GM13976 (cell line): ENCODE measurements at regions not wholly inside any gene's neighbourhood (a gene's known extent, or its start where the extent isn't known, plus 50 kb on each side); places are given as distances from the start of the nearest gene placed in this dataset.

Experiments
- DNase-seq: peaks from one replicate; pipeline ENCODE4 v3.0.0; 2012; ENCODE audit warnings: low spot score
- CTCF ChIP-seq: IDR thresholded peaks from 2 replicates; pipeline ENCODE4 v1.5.1; 2012; ENCODE audit warnings: borderline replicate concordance, mild to moderate bottlenecking; ENCODE audit not compliant: insufficient read depth; ENCODE audit errors: extremely low read depth, missing control alignments, control extremely low read depth
- in situ Hi-C: fragments of 300-500 bp; cut with MboI; formaldehyde crosslinking; loops from one replicate; pipeline ENCODE4 v1.12.0; 2022; ENCODE audit warnings: low sequenced_read_pairs, mixed read lengths, inconsistent platforms; ENCODE audit not compliant: unreplicated experiment

GRCh38 chr18:40208958-40209357 is 1746.1 kb upstream of the PIK3C3 start:
- in situ Hi-C loops: no loop called here
- TF ChIP-seq CTCF: no peak
- DNase-seq: no peak

- in situ Hi-C loops: no loop called here
- DNase-seq: no peak
- no peak for TF ChIP-seq CTCF
These were observed 1757.3 kb upstream of the PIK3C3 start for GRCh38 chr18:40197711-40198110.

- TF ChIP-seq CTCF: no peak
- in situ Hi-C loops: no loop called here
- no peak for DNase-seq
These were observed 1768.4 kb upstream of the PIK3C3 start for GRCh38 chr18:40186677-40187076.

GRCh38 chr18:40179729-40180461 is 1775.1 kb upstream of the PIK3C3 start:
- in situ Hi-C loops: no loop called here
- no peak for DNase-seq
- TF ChIP-seq CTCF: no peak

- no peak for TF ChIP-seq CTCF
- no peak for DNase-seq
- in situ Hi-C loops: no loop called here
These were observed 1787.0 kb upstream of the PIK3C3 start for GRCh38 chr18:40168026-40168425.

GRCh38 chr18:40163254-40163653 is 1791.8 kb upstream of the PIK3C3 start:
- TF ChIP-seq CTCF: no peak
- DNase-seq: no peak
- in situ Hi-C loops: no loop called here
